ENCODE measurements at regions not wholly inside any gene's neighbourhood (a gene's known extent, or its start where the extent isn't known, plus 50 kb on each side); places are given as distances from the start of the nearest gene placed in this dataset.

- H3K27me3 ChIP-seq (ENCODE audit: insufficient read depth, low read length, poor library complexity): peaks cover 4% of the 10 kb centered on the region
These were observed 338.3 kb downstream of the HAPSTR1 start for GRCh38 chr16:9429646-9430330.

GRCh38 chr16:9434659-9435058, 343.2 kb downstream of the HAPSTR1 start:
- H2AFZ ChIP-seq (ENCODE audit: low read depth, low read length): no peak overlapping the region
- H3K36me3 ChIP-seq (ENCODE audit: insufficient read depth, low read length): no peaks in the 10 kb centered on the region
- no peak overlapping the region for H3K4me2 ChIP-seq (ENCODE audit: insufficient read depth, low read length)
- TF ChIP-seq EZH2 (IDR thresholded peaks at IDR 0.05; ENCODE audit: borderline replicate concordance, low read depth, low read length, severe bottlenecking) (no peak), CTCF (IDR thresholded peaks at IDR 0.05; ENCODE audit: borderline replicate concordance, extremely low read depth, low read length, poor library complexity, severe bottlenecking) (no peak)
- H3K27ac ChIP-seq (ENCODE audit: low read length): no peak overlapping the region
- H3K4me3 ChIP-seq (ENCODE audit: low read depth in 1 of 2, low read length in 2 of 2): no peak overlapping the region
- ATAC-seq (ENCODE audit: insufficient read depth, low read depth) (no peak), DNase-seq (no peak)
- no peaks in the 10 kb centered on the region for H3K9me3 ChIP-seq (ENCODE audit: insufficient read depth, low read length, severe bottlenecking)
- H3K9ac ChIP-seq (ENCODE audit: low read depth, low read length): no peak overlapping the region
- H4K20me1 ChIP-seq (ENCODE audit: insufficient read depth, low read length): no peaks in the 10 kb centered on the region
- H3K4me1 ChIP-seq (ENCODE audit: insufficient read depth, low read length): no peaks in the 10 kb centered on the region
- H3K27me3 ChIP-seq (ENCODE audit: insufficient read depth, low read length, poor library complexity): no peaks in the 10 kb centered on the region
- no peaks in the 10 kb centered on the region for H3K79me2 ChIP-seq (ENCODE audit: insufficient read depth, low read length)

More at GRCh38 chr16:9429646-9430330, 338.3 kb downstream of the HAPSTR1 start:
- no peak overlapping the region for H3K9ac ChIP-seq (ENCODE audit: low read depth, low read length)
- H3K9me3 ChIP-seq (ENCODE audit: insufficient read depth, low read length, severe bottlenecking): no peaks in the 10 kb centered on the region
- no peaks in the 10 kb centered on the region for H4K20me1 ChIP-seq (ENCODE audit: insufficient read depth, low read length)
- TF ChIP-seq CTCF (IDR thresholded peaks at IDR 0.05; ENCODE audit: borderline replicate concordance, extremely low read depth, low read length, poor library complexity, severe bottlenecking) (no peak), EZH2 (IDR thresholded peaks at IDR 0.05; ENCODE audit: borderline replicate concordance, low read depth, low read length, severe bottlenecking) (no peak)
- no peaks in the 10 kb centered on the region for H3K36me3 ChIP-seq (ENCODE audit: insufficient read depth, low read length)
- H3K4me2 ChIP-seq (ENCODE audit: insufficient read depth, low read length): no peak overlapping the region
- no peaks in the 10 kb centered on the region for H3K79me2 ChIP-seq (ENCODE audit: insufficient read depth, low read length)
- no peak for ATAC-seq (ENCODE audit: insufficient read depth, low read depth)
- no peak for DNase-seq
- H3K4me1 ChIP-seq (ENCODE audit: insufficient read depth, low read length): no peaks in the 10 kb centered on the region
- H2AFZ ChIP-seq (ENCODE audit: low read depth, low read length): no peak overlapping the region
- H3K27ac ChIP-seq (ENCODE audit: low read length): no peak overlapping the region
- no peak overlapping the region for H3K4me3 ChIP-seq (ENCODE audit: low read depth in 1 of 2, low read length in 2 of 2)

- no peak for TF ChIP-seq EZH2 (IDR thresholded peaks at IDR 0.05; ENCODE audit: borderline replicate concordance, low read depth, low read length, severe bottlenecking)
- no peak for TF ChIP-seq CTCF (IDR thresholded peaks at IDR 0.05; ENCODE audit: borderline replicate concordance, extremely low read depth, low read length, poor library complexity, severe bottlenecking)
- H3K4me3 ChIP-seq (ENCODE audit: low read depth in 1 of 2, low read length in 2 of 2): no peak overlapping the region
- DNase-seq (no peak), ATAC-seq (ENCODE audit: insufficient read depth, low read depth) (no peak)
- H3K27me3 ChIP-seq (ENCODE audit: insufficient read depth, low read length, poor library complexity): no peaks in the 10 kb centered on the region
- no peak overlapping the region for H3K4me2 ChIP-seq (ENCODE audit: insufficient read depth, low read length)
- H3K9me3 ChIP-seq (ENCODE audit: insufficient read depth, low read length, severe bottlenecking): no peaks in the 10 kb centered on the region
- no peaks in the 10 kb centered on the region for H3K79me2 ChIP-seq (ENCODE audit: insufficient read depth, low read length)
- H3K27ac ChIP-seq (ENCODE audit: low read length): no peak overlapping the region
- no peaks in the 10 kb centered on the region for H3K36me3 ChIP-seq (ENCODE audit: insufficient read depth, low read length)
- no peaks in the 10 kb centered on the region for H3K4me1 ChIP-seq (ENCODE audit: insufficient read depth, low read length)
- no peak overlapping the region for H2AFZ ChIP-seq (ENCODE audit: low read depth, low read length)
- no peak overlapping the region for H3K9ac ChIP-seq (ENCODE audit: low read depth, low read length)
- no peaks in the 10 kb centered on the region for H4K20me1 ChIP-seq (ENCODE audit: insufficient read depth, low read length)
These were observed 344.7 kb downstream of the HAPSTR1 start for GRCh38 chr16:9436175-9436574.

All from DND-41 (cell line).